ENCODE measurements at regions not wholly inside any gene's neighbourhood (a gene's known extent, or its start where the extent isn't known, plus 50 kb on each side); places are given as distances from the start of the nearest gene placed in this dataset.

DNA sequence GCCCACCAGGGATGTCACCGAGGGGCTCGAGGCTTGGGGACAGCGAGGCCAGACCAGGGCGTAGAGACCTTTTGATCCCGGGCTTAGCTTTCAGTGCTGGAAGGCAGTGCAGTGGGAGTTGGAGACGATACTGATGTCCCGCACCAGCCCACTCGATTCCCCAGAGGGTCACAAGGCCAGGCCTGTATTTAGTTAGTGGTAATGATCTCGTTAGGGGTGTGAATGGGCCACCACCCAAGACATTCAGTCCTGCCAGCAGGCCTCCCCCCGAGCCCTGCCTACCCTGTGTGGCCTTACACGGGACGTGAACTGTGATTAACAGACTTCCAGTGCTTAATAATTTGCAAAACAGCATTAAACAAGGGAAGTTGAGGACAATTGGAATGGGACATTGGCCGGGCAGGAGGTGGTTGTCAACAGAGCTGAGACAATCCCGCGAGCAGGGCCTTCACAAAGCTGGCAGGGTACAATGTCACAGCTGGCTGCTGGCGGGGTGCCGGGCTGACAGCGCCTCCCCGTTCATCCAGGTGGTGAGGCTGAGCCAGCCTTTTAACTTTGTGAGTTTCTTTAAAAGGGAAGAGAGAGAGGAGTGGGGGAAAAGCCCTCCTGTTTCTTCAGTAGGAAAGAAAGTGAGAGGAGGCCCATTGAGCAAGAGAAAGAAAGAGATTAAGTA lies 175.3 kb upstream of the RALGAPA2 start:
- no peak for DNase-seq (ENCODE audit: low read depth, low spot score)

DNA sequence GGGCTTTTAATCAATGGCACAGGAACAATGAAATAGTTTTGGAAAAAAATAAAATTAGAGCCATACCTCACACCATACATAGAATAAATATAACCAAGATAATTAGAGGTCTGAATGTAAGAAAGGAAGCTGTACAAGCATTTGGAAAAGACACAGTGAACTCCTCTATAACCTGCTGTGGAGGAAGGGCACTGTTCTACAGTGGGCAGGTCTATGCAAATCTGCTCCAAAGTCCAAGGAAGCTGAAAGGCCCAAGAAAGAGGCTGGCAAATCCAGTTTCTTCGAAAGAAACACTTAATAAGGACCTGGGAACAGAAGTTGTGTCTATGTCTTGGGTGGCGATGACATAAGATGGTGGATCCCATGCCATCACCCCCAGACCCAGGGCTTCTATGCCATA lies 169.4 kb upstream of the RALGAPA2 start:
- no peak for DNase-seq (ENCODE audit: low read depth, low spot score)

DNA sequence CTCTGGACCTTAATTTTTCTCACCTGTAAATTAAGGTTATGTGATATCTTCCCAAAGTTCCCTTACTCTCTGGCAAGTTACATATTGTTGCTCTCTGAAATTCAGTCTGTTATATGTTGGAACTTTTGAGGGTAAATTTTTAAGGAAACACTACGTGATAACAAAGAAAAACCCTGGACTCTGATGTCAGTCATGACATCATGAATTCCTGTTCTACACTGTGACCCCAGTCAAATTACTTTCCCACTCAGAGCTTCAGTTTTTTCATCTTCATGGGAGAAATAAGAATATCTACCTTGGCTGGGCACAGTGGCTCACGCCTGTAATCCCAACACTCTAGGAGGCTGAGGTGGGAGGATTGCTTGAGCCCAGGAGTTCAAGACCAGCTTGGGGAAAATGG lies 164.6 kb upstream of the RALGAPA2 start:
- no peak for DNase-seq (ENCODE audit: low read depth, low spot score)

DNA sequence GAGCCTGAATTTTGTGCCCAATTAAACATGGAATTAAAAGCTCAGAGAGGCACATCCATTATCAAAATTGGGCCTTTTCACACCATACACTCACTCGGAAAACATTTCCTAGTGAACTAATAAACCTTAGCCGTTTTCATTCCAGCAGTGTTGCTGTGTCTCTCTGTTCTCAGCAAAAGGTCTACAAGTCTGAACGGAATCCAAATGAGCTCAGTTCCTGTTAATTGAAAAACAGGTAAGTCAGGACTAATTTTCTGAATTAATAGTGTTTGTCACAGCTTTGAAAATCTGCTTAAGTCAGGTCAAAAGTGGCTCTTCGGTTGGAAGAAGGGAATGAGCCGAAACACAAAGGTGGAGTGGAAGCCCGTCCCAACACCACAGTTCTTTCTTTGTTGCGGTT lies 163.3 kb upstream of the RALGAPA2 start:
- DNase-seq (ENCODE audit: low read depth, low spot score) = no peak

DNA sequence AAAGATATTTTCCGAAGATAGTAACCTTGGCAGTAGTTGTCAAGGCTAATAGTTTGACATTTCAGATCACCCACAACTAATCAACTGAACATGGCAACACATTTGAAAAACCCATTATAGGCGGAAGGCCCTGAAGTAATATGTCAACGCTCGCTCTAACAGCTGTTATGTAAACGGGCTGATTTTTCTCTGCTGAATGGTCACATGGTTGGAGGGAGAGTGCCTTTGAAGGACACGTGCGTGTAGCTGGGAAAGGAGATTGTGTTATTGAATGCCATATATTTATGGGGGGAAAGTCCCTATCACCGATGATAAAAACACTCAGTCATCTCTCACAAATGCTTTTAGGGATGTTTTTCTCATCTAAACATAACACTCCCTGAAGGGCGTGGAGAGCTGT lies 160.0 kb upstream of the RALGAPA2 start:
- DNase-seq (ENCODE audit: low read depth, low spot score) = no peak

DNA sequence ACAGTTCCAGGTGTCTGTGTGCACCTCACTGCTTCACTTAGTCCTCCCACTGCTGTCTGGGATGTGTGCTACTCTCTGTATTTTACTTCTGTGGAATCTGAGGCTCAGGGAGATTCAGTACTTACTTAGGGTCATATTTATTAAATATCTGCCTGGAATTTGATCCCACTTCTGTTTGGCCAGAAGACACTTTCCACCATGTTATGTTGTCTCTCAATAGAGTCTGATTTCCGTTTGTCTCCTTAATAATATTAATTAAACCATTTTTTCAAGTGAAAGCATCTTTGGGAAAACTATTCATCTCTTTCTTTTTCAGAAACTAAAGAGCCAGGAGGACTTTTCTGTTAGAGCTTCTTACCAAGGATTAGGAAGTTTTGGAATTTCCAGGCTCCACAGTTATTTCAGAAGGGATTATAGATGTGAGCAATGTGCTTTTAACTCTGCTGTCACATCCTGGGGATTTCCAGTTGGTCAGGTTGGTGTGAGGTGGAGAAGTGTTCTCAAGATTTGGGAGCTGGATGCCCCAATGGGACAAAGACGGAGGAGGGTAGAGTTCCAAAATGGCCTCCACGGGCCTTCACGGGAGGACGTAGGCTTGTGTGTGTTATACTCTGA lies 156.8 kb upstream of the RALGAPA2 start:
- no peak for DNase-seq (ENCODE audit: low read depth, low spot score)

DNA sequence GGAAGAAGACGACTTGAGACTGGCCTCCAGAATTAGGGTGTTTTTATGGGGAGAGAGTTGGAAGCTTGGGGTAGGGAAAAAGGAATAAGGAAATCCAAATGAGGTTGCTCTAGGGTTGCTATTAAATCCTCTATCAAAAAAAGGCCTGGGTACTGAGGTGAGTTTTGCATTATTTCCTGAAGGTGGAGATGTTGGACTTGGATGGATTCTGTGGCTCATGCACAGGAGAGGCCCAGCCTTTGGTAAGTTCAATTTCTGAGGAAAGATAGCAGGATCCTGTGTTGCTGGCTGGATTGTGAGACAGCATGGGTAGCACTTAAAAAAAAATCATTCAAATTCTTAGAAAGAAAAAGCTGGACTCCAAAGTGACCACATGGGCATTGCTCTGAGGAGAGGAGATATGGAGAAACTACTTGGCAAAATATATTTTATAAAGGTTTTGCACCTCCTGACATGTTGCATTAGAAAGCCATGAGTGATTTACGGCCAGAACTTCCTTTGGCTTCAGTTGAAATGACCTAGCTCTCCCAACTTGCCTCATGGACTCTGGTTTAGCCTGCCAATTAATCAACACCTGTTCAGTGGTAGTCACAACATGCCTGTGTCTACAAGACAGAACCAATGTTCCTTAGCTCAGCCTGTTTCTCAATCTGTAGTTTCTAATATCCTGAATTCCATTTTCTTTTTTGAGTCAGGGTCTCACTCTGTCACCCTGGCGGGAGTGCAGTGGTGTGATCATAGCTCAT lies 152.1 kb upstream of the RALGAPA2 start:
- DNase-seq (ENCODE audit: low read depth, low spot score) = peak; percentile 28

DNA sequence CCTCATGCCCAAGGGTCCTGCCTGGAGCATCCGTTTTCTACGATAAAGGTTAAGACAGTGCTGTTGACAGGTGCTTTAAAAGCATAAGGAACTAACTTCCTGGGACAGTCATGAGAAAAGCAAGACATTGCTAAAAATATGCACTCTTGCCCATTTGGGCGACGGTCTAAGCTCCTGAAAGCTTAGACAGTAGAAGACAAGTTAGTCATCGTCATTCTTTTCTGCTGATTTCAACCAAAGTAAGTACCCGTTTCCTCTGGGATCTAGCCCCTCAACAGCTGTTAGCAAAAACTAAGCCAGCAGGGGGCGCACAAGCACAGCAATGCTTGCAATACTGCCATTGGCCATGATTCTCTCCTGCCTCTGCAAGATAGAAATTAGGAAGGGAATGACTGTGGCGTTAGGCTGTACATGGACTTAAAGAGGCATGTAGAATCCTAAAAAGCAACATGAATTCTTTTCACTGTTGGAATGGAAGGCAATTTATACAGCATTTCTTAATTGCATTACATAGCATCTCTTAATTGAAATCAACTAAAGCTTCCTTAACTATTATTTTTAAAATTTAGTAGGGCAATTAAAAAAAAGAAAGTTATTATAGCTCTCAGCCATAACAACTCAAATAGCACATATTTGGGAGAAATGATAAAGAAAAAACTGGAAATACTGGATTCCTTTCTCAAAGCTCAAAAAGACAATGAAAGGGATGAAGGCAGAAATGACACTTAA lies 147.8 kb upstream of the RALGAPA2 start:
- DNase-seq (ENCODE audit: low read depth, low spot score) = peak; percentile 90

DNA sequence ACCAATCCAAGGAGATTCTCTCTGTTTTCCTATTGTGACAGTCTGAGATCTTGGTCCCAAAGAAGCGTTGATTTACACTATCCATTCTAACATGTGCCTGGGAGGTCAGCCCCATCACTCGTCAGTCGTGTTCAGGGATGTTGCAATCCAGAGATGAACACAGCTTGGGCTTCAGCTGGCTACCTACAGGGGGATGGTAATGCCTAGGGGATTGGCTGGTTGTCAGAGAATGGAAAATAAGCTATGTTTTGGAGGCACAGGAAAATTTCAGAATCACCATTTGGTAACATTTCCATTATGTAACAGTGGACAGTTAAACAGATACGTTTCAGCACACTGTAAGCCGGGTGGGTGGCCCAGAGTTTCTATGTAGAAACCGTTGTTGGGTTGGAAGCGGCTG lies 147.1 kb upstream of the RALGAPA2 start:
- DNase-seq (ENCODE audit: low read depth, low spot score) = no peak

DNA sequence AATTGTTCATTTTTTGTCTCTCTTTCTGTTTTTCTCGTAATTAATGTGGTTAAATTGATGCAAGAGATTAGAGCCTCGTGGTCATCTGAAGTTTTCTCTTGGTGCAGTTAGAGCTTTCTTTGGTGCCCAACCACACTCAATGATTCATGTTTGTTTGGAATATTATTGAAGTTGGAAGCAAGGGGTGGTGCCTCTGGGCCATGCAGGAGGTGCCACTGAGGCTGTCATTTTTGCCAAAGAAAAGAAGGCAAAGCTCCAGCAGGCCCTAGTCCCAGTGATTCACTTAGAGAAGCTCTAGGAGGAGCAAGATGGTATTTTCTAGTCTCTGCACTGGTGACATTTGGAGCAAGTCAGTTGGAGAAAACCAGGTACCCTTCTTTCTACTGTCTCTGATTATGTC lies 144.5 kb upstream of the RALGAPA2 start:
- no peak for DNase-seq (ENCODE audit: low read depth, low spot score)

DNA sequence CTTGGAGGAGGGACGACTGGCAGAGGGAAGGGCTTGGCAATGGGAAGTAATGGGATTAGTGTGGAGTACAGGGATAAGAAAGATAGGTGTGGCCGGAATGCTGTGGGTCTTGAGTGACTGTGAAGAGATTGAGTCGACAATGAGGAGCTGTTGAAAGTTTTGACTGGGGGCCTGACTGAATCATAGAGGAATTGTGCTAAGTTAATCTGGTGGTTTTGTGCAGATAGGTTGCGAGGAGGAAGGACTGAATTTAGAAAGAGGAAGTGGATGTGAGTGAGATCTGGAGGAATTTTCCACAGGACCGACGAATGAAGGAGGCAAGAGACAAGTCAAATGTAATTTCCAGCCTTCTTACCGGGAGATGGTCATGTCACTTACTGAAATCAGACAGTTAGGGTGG lies 143.9 kb upstream of the RALGAPA2 start:
- no peak for DNase-seq (ENCODE audit: low read depth, low spot score)

DNA sequence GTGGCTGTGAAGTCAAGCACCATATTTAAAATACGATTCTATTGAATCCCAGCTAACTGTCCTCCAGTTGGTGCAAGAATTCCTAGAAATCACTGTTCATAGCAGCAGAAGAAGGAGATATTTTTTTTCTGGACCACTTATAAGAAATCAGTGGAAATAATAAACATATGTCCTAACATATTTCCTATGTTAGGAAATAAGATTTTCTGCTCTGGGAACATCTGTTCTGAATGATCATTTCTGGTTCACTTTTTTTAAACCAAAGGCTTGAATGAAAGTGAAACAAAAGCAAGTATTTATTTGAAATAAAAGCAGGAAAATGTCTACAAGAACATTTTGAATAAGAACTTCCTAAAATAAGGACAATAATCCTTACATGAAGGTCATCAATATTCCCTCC lies 138.9 kb upstream of the RALGAPA2 start:
- DNase-seq (ENCODE audit: low read depth, low spot score) = no peak

DNA sequence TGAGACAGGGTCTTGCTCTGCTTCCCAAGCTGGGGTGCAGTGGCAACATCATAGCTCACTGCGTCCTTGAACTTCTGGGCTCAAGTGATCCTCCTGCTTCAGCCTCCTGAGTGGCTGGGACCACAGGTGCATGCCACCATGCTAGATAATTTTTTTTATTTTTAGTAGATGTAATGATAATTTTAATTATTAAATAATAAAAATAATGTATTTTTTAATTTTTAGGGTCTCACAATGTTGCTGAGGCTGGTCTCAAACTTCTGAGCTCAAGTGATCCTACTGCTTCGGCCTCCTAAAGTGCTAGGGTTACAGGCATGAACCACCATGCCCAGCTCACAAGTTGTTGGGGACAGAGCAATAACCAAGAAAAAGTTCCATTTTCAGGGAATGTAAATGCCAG lies 138.0 kb upstream of the RALGAPA2 start:
- DNase-seq (ENCODE audit: low read depth, low spot score) = no peak

DNA sequence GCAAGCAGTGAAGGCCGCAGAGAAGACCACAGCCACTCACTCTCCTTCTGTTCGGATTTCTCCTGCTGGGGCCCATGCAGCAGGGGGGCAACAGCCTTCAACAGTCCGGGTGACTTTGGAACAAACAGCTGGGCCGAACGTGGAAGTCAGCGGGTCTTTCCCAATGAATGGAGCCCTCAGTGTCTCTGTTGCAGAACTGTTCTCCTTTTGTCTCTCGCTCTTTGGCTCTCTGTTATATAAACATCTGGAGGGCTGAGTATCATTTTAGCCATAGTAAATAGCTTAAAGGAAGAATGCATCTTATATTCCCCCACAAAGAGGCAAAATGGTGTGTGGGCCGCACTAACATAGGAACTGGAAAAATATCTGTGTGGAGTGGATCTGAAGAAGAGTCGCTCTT lies 136.7 kb upstream of the RALGAPA2 start:
- DNase-seq (ENCODE audit: low read depth, low spot score) = no peak

DNA sequence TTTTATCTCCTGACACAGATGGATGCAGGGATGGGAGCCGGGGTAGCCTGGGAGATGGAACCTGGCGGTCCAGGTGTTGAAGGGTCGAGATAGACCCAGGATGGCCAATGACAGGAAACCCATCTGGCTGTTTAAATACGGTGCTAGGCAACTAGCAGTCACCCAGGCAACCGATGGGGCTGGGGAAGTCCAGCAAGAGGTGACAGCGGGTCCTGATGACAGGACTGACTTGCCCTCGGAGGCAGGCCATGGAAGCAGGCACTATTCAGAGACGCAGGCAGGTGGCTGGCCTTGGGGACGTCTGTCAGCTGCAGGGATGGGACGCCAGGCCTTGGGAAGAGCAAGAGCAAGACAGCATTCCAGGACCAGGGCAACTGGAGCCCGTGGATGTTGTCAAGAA lies 135.4 kb upstream of the RALGAPA2 start:
- no peak for DNase-seq (ENCODE audit: low read depth, low spot score)

DNA sequence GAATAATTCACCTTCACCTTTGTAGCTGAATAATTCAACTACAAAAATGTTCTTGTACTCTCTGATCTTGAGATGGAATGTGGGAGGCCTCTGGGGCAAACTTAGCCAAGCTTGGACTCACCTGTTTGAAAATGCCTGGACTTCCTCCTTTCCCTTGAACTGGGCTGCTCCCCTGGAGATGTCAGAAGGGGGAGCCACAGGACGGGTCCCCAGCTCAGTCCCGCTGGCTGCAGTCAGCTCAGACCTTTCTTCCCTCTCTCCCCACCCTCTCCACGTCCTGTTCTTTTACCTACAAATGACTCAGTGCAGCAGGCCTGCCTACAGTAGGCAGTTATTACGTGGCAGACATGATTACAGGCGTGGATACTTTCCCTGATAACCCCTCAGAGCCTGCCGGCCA lies 131.5 kb upstream of the RALGAPA2 start:
- no peak for DNase-seq (ENCODE audit: low read depth, low spot score)

DNA sequence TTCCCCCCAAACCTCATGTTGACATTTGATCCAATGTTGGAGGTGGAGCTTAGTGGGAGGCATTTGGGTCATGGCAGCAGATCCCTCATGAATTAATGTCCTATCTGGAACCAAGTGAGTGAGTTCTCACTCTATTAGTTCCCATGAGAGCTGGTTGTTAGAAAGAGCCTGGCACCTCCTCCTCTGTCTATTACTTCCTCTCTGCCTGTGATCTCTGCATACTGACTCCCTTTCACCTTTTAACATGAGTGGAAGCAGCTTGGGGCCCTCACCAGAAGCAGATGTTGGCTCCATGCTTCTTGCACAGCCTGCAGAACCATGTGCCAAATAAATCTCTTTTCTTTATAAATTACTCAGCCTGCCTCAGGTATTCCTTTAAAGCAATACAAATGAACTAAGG lies 127.3 kb upstream of the RALGAPA2 start:
- DNase-seq (ENCODE audit: low read depth, low spot score) = no peak

DNA sequence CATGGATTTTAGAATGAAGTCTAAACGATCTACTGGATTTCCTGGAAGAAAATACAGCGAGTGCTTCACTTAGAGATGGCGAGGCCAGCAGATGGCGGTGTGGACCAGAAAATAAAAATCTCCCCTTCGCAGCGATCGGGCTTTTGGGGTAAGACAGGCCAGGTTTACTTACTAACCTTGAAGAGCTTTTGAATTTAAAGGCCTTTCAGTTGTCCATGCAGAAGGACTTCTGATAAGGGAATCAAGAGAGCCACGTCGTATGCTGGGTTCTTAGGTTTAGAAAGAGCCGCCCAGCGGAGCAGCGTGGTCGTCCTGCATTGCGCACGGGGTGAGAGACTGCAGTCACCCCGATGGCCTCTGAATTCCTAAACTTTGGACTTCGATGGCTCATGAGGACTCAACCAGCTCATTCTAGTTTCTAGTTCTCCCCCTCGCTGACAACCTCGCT lies 125.2 kb upstream of the RALGAPA2 start:
- DNase-seq (ENCODE audit: low read depth, low spot score) = peak; percentile 68

DNA sequence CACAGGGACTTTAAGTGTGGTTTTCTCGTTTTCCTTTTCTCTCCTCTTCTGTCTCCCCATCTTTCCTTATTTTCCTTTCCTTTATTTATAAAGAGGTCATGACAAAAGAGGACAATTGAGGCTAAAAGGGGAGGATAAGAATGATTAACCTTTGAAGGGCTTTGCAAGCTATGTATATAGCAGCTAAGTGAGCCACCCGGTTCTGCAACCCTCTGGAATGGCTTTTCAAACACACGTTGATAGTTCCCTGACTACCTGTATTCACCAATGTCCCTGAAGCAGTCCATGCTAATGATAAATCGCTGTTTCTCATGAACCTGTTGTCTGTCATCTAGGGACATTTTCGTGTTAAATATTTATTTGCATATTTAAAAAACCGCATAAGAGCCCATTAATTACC lies 124.4 kb upstream of the RALGAPA2 start:
- no peak for DNase-seq (ENCODE audit: low read depth, low spot score)

DNA sequence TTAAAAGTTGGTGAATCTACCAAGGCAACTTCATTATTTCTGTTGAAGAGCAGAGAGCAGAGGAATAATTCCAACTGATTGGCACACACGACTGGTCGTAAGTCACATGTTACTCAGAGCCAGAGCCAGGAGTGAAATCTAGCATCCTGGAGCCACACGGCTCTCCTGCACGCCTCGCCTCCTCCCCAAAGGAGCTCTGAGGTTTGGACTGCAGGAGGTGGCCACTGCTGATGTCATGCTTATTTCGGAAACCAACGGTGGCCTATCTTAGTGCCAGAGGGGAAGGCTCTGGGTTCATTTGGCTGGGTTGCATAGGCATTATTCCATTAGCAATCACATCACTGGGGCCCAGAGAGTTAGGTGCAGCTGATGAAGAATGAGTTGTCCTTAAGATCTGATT lies 123.5 kb upstream of the RALGAPA2 start:
- no peak for DNase-seq (ENCODE audit: low read depth, low spot score)

DNA sequence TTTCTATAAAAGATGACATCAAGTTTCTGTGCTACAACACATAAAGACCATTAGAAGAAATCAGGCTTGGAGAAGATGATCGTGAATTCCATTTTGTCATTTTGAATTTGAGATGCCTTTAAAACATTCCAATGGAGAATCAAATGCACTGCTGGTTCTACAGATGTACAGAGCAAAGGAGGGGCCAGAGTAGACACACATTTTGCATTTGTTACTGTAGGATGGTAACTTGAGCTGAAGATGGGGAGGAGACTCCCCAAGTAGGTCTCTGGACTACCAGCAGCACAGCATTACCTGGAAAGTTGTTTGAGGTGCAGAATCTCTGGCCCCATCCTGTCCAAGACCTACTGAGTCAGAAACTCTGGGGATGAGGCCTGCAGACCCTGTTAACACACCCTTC lies 121.6 kb upstream of the RALGAPA2 start:
- no peak for DNase-seq (ENCODE audit: low read depth, low spot score)

DNA sequence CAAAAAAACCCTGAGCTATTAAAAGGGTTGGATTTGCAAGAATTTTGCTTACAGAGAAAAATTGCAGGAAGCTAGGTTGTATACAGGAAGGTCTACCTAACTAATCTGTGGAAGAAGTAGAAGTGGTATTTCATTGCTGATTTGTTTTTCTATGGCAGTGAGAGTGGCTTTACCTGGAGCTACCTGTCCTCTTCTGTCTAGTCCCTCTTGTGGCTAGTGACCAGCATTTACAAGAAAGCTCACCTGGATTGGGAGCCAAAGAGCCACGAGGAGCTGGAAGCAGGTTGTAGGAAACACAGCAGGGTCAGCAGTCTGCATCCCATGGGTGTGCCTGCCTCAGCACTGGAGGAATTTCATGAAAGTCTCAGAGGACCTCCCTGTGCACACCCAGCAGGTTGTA lies 120.3 kb upstream of the RALGAPA2 start:
- no peak for DNase-seq (ENCODE audit: low read depth, low spot score)
